ENCODE measurements at regions not wholly inside any gene's neighbourhood (a gene's known extent, or its start where the extent isn't known, plus 50 kb on each side); places are given as distances from the start of the nearest gene placed in this dataset.

DNA sequence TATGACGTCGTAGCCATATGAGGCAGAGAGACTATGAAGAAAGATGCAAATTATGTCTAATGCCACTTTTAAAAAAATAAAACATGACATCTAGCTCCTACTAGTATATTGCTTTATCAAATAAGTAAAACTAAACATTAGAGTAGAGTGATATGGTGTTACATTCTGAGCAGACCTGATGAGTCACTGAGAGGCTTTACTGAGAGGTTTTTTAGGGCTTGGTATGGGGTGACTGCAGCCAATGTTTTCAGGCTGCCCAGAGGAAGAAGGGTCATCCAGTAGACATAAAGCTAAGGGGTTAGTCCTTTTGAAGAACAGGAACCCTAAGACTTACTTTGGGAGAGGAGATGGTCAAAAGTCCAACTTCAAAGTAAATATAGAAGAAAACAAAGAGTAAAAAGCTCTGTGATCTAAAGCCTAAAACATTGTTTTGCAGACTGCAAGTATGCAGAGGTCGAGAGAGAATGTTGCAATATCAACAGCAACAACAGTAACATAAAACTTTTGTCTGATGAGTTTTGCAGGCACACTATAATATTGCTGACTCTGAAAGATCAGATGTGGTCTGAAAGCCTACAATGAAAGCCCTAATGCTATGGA, 774.7 kb downstream of the TMTC2 start:
- TF ChIP-seq, protein P1, sequence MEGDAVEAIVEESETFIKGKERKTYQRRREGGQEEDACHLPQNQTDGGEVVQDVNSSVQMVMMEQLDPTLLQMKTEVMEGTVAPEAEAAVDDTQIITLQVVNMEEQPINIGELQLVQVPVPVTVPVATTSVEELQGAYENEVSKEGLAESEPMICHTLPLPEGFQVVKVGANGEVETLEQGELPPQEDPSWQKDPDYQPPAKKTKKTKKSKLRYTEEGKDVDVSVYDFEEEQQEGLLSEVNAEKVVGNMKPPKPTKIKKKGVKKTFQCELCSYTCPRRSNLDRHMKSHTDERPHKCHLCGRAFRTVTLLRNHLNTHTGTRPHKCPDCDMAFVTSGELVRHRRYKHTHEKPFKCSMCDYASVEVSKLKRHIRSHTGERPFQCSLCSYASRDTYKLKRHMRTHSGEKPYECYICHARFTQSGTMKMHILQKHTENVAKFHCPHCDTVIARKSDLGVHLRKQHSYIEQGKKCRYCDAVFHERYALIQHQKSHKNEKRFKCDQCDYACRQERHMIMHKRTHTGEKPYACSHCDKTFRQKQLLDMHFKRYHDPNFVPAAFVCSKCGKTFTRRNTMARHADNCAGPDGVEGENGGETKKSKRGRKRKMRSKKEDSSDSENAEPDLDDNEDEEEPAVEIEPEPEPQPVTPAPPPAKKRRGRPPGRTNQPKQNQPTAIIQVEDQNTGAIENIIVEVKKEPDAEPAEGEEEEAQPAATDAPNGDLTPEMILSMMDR (IDR thresholded peaks at IDR 0.05) = no peak
- no peak for TF ChIP-seq EZH2 (IDR thresholded peaks at IDR 0.05; ENCODE audit: borderline replicate concordance, insufficient read depth, low read depth, low read length, poor library complexity, severe bottlenecking)

All from B cell (primary cell).